ENCODE measurements at regions not wholly inside any gene's neighbourhood (a gene's known extent, or its start where the extent isn't known, plus 50 kb on each side); places are given as distances from the start of the nearest gene placed in this dataset.

- H2AK5ac ChIP-seq (ENCODE audit: low read depth, low read length): no peak overlapping the region
- no peak overlapping the region for H2BK15ac ChIP-seq (ENCODE audit: low read length)
- no peak overlapping the region for H3K23ac ChIP-seq (ENCODE audit: low read depth, low read length, poor library complexity)
- no peak overlapping the region for H2BK12ac ChIP-seq (ENCODE audit: low read length)
- no peak overlapping the region for H4K91ac ChIP-seq (ENCODE audit: low read depth, low read length, poor library complexity)
- no peak overlapping the region for H2AFZ ChIP-seq (ENCODE audit: low read length)
- no peak overlapping the region for H3K4ac ChIP-seq (ENCODE audit: low read length)
- H3K9me3 ChIP-seq (replicated peaks in 1 of 2; ENCODE audit: control insufficient read depth in 2 of 2, insufficient read depth in 1 of 2, low read depth in 1 of 2, low read length in 2 of 2): no peaks in the 10 kb centered on the region
- no peak overlapping the region for H3K27ac ChIP-seq (replicated peaks; ENCODE audit: low read length)
- no peak for DNase-seq (ENCODE audit: low spot score)
- H4K8ac ChIP-seq (ENCODE audit: low read depth, low read length): no peak overlapping the region
- H2BK120ac ChIP-seq (ENCODE audit: low read depth, low read length): no peak overlapping the region
- H2BK5ac ChIP-seq (ENCODE audit: low read length): no peak overlapping the region
- H3K14ac ChIP-seq (ENCODE audit: low read length): no peak overlapping the region
- peaks cover 0 to 1% of the 10 kb centered on the region in 2 donors for H3K4me1 ChIP-seq (ENCODE audit: control insufficient read depth in 2 of 2, insufficient read depth in 1 of 2, low read depth in 1 of 2, low read length in 2 of 2)
- H3K18ac ChIP-seq (ENCODE audit: low read length): no peak overlapping the region
- no peak overlapping the region for H3K9ac ChIP-seq (ENCODE audit: low read depth, low read length, poor library complexity)
- no peak overlapping the region for H3K4me2 ChIP-seq (ENCODE audit: insufficient read depth, low read length, poor library complexity, severe bottlenecking)
- peaks cover 0 to 5% (median 0%) of the 10 kb centered on the region in 3 experiments for H3K27me3 ChIP-seq (ENCODE audit: control insufficient read depth in 3 of 3, insufficient read depth in 3 of 3, low read depth in 1 of 3, low read length in 3 of 3)
- no peaks in the 10 kb centered on the region for H3K36me3 ChIP-seq (replicated peaks in 1 of 2; ENCODE audit: control insufficient read depth in 2 of 2, insufficient read depth in 2 of 2, low read length in 2 of 2)
- no peaks in the 10 kb centered on the region for H3K79me1 ChIP-seq (ENCODE audit: low read depth, low read length)
- no peak overlapping the region for H3K4me3 ChIP-seq (ENCODE audit: low read length in 2 of 2)
- no CpG with 5 or more reads among the region's 3 CpGs for WGBS, 2 donors (ENCODE audit: extremely low coverage in 2 of 2, insufficient read length in 2 of 2, insufficient replicate concordance in 1 of 2)
Measured at GRCh38 chr4:85058551-85058950, 92.1 kb upstream of the WDFY3 start.

- Histone ChIP-seq H2AK5ac (ENCODE audit: low read depth, low read length) (no peak overlapping the region), H3K36me3 (replicated peaks in 1 of 2; ENCODE audit: control insufficient read depth in 2 of 2, insufficient read depth in 2 of 2, low read length in 2 of 2) (no peaks in the 10 kb centered on the region), H3K4me1 (ENCODE audit: control insufficient read depth in 2 of 2, insufficient read depth in 1 of 2, low read depth in 1 of 2, low read length in 2 of 2) (peaks cover 0 to 1% of the 10 kb centered on the region in 2 donors), H2BK5ac (ENCODE audit: low read length) (no peak overlapping the region), H3K4ac (ENCODE audit: low read length) (no peak overlapping the region), H3K79me1 (ENCODE audit: low read depth, low read length) (no peaks in the 10 kb centered on the region), H3K9me3 (replicated peaks in 1 of 2; ENCODE audit: control insufficient read depth in 2 of 2, insufficient read depth in 1 of 2, low read depth in 1 of 2, low read length in 2 of 2) (peaks cover 0 to 2% of the 10 kb centered on the region in 2 donors), H3K4me3 (ENCODE audit: low read length in 2 of 2) (no peak overlapping the region), H3K27me3 (ENCODE audit: control insufficient read depth in 3 of 3, insufficient read depth in 3 of 3, low read depth in 1 of 3, low read length in 3 of 3) (no peaks in the 10 kb centered on the region), H2BK120ac (ENCODE audit: low read depth, low read length) (no peak overlapping the region), H2AFZ (ENCODE audit: low read length) (no peak overlapping the region), H3K4me2 (ENCODE audit: insufficient read depth, low read length, poor library complexity, severe bottlenecking) (no peak overlapping the region), H3K18ac (ENCODE audit: low read length) (no peak overlapping the region), H3K14ac (ENCODE audit: low read length) (no peak overlapping the region), H2BK12ac (ENCODE audit: low read length) (no peak overlapping the region), H3K9ac (ENCODE audit: low read depth, low read length, poor library complexity) (no peak overlapping the region), H3K27ac (replicated peaks; ENCODE audit: low read length) (no peak overlapping the region), H3K23ac (ENCODE audit: low read depth, low read length, poor library complexity) (no peak overlapping the region), H2BK15ac (ENCODE audit: low read length) (no peak overlapping the region), H4K91ac (ENCODE audit: low read depth, low read length, poor library complexity) (no peak overlapping the region), H4K8ac (ENCODE audit: low read depth, low read length) (no peak overlapping the region)
- WGBS, 2 donors (ENCODE audit: extremely low coverage in 2 of 2, insufficient read length in 2 of 2, insufficient replicate concordance in 1 of 2): no CpG with 5 or more reads among the region's 1 CpG
- no peak for DNase-seq (ENCODE audit: low spot score)
Measured at GRCh38 chr4:85061974-85062373, 95.5 kb upstream of the WDFY3 start.

- Histone ChIP-seq H3K18ac (ENCODE audit: low read length) (no peak overlapping the region), H3K36me3 (replicated peaks in 1 of 2; ENCODE audit: control insufficient read depth in 2 of 2, insufficient read depth in 2 of 2, low read length in 2 of 2) (no peaks in the 10 kb centered on the region)
Measured at GRCh38 chr4:85062466-85062865, 96.0 kb upstream of the WDFY3 start.

GRCh38 chr4:85067342-85067741, 100.9 kb upstream of the WDFY3 start:
- Histone ChIP-seq H3K14ac (ENCODE audit: low read length) (no peak overlapping the region), H4K91ac (ENCODE audit: low read depth, low read length, poor library complexity) (no peak overlapping the region), H3K18ac (ENCODE audit: low read length) (no peak overlapping the region), H4K8ac (ENCODE audit: low read depth, low read length) (no peak overlapping the region), H3K36me3 (replicated peaks in 1 of 2; ENCODE audit: control insufficient read depth in 2 of 2, insufficient read depth in 2 of 2, low read length in 2 of 2) (no peaks in the 10 kb centered on the region), H3K4me1 (ENCODE audit: control insufficient read depth in 2 of 2, insufficient read depth in 1 of 2, low read depth in 1 of 2, low read length in 2 of 2) (no peaks in the 10 kb centered on the region), H2AFZ (ENCODE audit: low read length) (no peak overlapping the region), H3K9me3 (replicated peaks in 1 of 2; ENCODE audit: control insufficient read depth in 2 of 2, insufficient read depth in 1 of 2, low read depth in 1 of 2, low read length in 2 of 2) (peaks cover 0 to 2% of the 10 kb centered on the region in 2 donors), H2BK15ac (ENCODE audit: low read length) (no peak overlapping the region), H3K9ac (ENCODE audit: low read depth, low read length, poor library complexity) (no peak overlapping the region), H3K4me3 (ENCODE audit: low read length in 2 of 2) (no peak overlapping the region), H2BK12ac (ENCODE audit: low read length) (no peak overlapping the region), H3K23ac (ENCODE audit: low read depth, low read length, poor library complexity) (no peak overlapping the region), H3K27me3 (ENCODE audit: control insufficient read depth in 3 of 3, insufficient read depth in 3 of 3, low read depth in 1 of 3, low read length in 3 of 3) (no peaks in the 10 kb centered on the region), H3K79me1 (ENCODE audit: low read depth, low read length) (no peaks in the 10 kb centered on the region), H3K4ac (ENCODE audit: low read length) (no peak overlapping the region), H2AK5ac (ENCODE audit: low read depth, low read length) (no peak overlapping the region), H3K27ac (replicated peaks; ENCODE audit: low read length) (no peak overlapping the region), H2BK5ac (ENCODE audit: low read length) (no peak overlapping the region), H2BK120ac (ENCODE audit: low read depth, low read length) (no peak overlapping the region), H3K4me2 (ENCODE audit: insufficient read depth, low read length, poor library complexity, severe bottlenecking) (no peak overlapping the region)
- no CpG with 5 or more reads among the region's 2 CpGs for WGBS, 2 donors (ENCODE audit: extremely low coverage in 2 of 2, insufficient read length in 2 of 2, insufficient replicate concordance in 1 of 2)
- no peak for DNase-seq (ENCODE audit: low spot score)

More at GRCh38 chr4:85062466-85062865, 96.0 kb upstream of the WDFY3 start:
- Histone ChIP-seq H3K9ac (ENCODE audit: low read depth, low read length, poor library complexity) (no peak overlapping the region), H2AFZ (ENCODE audit: low read length) (no peak overlapping the region), H2BK5ac (ENCODE audit: low read length) (no peak overlapping the region), H2AK5ac (ENCODE audit: low read depth, low read length) (no peak overlapping the region), H3K4me2 (ENCODE audit: insufficient read depth, low read length, poor library complexity, severe bottlenecking) (no peak overlapping the region), H3K23ac (ENCODE audit: low read depth, low read length, poor library complexity) (no peak overlapping the region), H2BK120ac (ENCODE audit: low read depth, low read length) (no peak overlapping the region), H3K9me3 (replicated peaks in 1 of 2; ENCODE audit: control insufficient read depth in 2 of 2, insufficient read depth in 1 of 2, low read depth in 1 of 2, low read length in 2 of 2) (peaks cover 0 to 2% of the 10 kb centered on the region in 2 donors), H3K79me1 (ENCODE audit: low read depth, low read length) (no peaks in the 10 kb centered on the region), H3K14ac (ENCODE audit: low read length) (no peak overlapping the region), H3K4ac (ENCODE audit: low read length) (no peak overlapping the region), H2BK15ac (ENCODE audit: low read length) (no peak overlapping the region), H4K91ac (ENCODE audit: low read depth, low read length, poor library complexity) (no peak overlapping the region), H3K27ac (replicated peaks; ENCODE audit: low read length) (no peak overlapping the region), H3K4me3 (ENCODE audit: low read length in 2 of 2) (no peak overlapping the region), H4K8ac (ENCODE audit: low read depth, low read length) (no peak overlapping the region), H3K27me3 (ENCODE audit: control insufficient read depth in 3 of 3, insufficient read depth in 3 of 3, low read depth in 1 of 3, low read length in 3 of 3) (no peaks in the 10 kb centered on the region), H3K4me1 (ENCODE audit: control insufficient read depth in 2 of 2, insufficient read depth in 1 of 2, low read depth in 1 of 2, low read length in 2 of 2) (peaks cover 0 to 1% of the 10 kb centered on the region in 2 donors), H2BK12ac (ENCODE audit: low read length) (no peak overlapping the region)
- no peak for DNase-seq (ENCODE audit: low spot score)
